ENCODE measurements at regions not wholly inside any gene's neighbourhood (a gene's known extent, or its start where the extent isn't known, plus 50 kb on each side); places are given as distances from the start of the nearest gene placed in this dataset.

DNA sequence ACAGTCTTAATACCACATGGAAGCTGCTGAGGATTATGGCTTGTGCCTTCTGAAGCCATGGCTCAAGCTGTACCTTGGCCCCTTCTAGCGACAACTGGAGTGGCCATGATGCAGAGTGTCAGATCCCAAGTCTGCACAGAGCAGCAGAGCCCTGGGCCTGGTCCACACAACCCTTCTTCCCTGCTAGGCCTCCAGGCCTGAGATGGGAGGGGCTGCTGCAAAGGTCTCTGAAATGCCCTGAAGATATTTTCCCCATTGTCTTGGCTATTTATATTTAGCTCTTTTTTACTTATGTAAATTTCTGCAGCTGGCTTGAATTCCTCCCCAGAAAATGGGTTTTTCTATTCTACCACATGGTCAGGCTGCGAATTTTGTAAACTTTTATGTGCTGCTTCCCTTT lies 804.6 kb upstream of the ZWINT start (continued):
- TF ChIP-seq, protein P1, sequence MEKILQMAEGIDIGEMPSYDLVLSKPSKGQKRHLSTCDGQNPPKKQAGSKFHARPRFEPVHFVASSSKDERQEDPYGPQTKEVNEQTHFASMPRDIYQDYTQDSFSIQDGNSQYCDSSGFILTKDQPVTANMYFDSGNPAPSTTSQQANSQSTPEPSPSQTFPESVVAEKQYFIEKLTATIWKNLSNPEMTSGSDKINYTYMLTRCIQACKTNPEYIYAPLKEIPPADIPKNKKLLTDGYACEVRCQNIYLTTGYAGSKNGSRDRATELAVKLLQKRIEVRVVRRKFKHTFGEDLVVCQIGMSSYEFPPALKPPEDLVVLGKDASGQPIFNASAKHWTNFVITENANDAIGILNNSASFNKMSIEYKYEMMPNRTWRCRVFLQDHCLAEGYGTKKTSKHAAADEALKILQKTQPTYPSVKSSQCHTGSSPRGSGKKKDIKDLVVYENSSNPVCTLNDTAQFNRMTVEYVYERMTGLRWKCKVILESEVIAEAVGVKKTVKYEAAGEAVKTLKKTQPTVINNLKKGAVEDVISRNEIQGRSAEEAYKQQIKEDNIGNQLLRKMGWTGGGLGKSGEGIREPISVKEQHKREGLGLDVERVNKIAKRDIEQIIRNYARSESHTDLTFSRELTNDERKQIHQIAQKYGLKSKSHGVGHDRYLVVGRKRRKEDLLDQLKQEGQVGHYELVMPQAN (conservative IDR thresholded peaks at IDR 0.05) = no peak
- TF ChIP-seq, protein P2, sequence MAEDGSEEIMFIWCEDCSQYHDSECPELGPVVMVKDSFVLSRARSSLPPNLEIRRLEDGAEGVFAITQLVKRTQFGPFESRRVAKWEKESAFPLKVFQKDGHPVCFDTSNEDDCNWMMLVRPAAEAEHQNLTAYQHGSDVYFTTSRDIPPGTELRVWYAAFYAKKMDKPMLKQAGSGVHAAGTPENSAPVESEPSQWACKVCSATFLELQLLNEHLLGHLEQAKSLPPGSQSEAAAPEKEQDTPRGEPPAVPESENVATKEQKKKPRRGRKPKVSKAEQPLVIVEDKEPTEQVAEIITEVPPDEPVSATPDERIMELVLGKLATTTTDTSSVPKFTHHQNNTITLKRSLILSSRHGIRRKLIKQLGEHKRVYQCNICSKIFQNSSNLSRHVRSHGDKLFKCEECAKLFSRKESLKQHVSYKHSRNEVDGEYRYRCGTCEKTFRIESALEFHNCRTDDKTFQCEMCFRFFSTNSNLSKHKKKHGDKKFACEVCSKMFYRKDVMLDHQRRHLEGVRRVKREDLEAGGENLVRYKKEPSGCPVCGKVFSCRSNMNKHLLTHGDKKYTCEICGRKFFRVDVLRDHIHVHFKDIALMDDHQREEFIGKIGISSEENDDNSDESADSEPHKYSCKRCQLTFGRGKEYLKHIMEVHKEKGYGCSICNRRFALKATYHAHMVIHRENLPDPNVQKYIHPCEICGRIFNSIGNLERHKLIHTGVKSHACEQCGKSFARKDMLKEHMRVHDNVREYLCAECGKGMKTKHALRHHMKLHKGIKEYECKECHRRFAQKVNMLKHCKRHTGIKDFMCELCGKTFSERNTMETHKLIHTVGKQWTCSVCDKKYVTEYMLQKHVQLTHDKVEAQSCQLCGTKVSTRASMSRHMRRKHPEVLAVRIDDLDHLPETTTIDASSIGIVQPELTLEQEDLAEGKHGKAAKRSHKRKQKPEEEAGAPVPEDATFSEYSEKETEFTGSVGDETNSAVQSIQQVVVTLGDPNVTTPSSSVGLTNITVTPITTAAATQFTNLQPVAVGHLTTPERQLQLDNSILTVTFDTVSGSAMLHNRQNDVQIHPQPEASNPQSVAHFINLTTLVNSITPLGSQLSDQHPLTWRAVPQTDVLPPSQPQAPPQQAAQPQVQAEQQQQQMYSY (CRISPR knock-in tag; IDR thresholded peaks at IDR 0.05) = no peak
- TF ChIP-seq, protein P3, sequence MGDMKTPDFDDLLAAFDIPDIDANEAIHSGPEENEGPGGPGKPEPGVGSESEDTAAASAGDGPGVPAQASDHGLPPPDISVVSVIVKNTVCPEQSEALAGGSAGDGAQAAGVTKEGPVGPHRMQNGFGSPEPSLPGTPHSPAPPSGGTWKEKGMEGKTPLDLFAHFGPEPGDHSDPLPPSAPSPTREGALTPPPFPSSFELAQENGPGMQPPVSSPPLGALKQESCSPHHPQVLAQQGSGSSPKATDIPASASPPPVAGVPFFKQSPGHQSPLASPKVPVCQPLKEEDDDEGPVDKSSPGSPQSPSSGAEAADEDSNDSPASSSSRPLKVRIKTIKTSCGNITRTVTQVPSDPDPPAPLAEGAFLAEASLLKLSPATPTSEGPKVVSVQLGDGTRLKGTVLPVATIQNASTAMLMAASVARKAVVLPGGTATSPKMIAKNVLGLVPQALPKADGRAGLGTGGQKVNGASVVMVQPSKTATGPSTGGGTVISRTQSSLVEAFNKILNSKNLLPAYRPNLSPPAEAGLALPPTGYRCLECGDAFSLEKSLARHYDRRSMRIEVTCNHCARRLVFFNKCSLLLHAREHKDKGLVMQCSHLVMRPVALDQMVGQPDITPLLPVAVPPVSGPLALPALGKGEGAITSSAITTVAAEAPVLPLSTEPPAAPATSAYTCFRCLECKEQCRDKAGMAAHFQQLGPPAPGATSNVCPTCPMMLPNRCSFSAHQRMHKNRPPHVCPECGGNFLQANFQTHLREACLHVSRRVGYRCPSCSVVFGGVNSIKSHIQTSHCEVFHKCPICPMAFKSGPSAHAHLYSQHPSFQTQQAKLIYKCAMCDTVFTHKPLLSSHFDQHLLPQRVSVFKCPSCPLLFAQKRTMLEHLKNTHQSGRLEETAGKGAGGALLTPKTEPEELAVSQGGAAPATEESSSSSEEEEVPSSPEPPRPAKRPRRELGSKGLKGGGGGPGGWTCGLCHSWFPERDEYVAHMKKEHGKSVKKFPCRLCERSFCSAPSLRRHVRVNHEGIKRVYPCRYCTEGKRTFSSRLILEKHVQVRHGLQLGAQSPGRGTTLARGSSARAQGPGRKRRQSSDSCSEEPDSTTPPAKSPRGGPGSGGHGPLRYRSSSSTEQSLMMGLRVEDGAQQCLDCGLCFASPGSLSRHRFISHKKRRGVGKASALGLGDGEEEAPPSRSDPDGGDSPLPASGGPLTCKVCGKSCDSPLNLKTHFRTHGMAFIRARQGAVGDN (IDR thresholded peaks at IDR 0.05) = no peak
- TF ChIP-seq, protein P4, sequence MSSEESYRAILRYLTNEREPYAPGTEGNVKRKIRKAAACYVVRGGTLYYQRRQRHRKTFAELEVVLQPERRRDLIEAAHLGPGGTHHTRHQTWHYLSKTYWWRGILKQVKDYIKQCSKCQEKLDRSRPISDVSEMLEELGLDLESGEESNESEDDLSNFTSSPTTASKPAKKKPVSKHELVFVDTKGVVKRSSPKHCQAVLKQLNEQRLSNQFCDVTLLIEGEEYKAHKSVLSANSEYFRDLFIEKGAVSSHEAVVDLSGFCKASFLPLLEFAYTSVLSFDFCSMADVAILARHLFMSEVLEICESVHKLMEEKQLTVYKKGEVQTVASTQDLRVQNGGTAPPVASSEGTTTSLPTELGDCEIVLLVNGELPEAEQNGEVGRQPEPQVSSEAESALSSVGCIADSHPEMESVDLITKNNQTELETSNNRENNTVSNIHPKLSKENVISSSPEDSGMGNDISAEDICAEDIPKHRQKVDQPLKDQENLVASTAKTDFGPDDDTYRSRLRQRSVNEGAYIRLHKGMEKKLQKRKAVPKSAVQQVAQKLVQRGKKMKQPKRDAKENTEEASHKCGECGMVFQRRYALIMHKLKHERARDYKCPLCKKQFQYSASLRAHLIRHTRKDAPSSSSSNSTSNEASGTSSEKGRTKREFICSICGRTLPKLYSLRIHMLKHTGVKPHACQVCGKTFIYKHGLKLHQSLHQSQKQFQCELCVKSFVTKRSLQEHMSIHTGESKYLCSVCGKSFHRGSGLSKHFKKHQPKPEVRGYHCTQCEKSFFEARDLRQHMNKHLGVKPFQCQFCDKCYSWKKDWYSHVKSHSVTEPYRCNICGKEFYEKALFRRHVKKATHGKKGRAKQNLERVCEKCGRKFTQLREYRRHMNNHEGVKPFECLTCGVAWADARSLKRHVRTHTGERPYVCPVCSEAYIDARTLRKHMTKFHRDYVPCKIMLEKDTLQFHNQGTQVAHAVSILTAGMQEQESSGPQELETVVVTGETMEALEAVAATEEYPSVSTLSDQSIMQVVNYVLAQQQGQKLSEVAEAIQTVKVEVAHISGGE (CRISPR knock-in tag; IDR thresholded peaks at IDR 0.05) = no peak
- TF ChIP-seq TARDBP (IDR thresholded peaks at IDR 0.05; ENCODE audit: borderline replicate concordance) (no peak), RAD51 (IDR thresholded peaks at IDR 0.05) (no peak), SUPT20H (IDR thresholded peaks at IDR 0.05; ENCODE audit: borderline replicate concordance, control insufficient read depth, low read depth, low read length) (no peak), PAX8 (IDR thresholded peaks at IDR 0.05) (no peak)

Data from GM12878 (cell line).